PFSK-1 (cell line): ENCODE measurements at regions not wholly inside any gene's neighbourhood (a gene's known extent, or its start where the extent isn't known, plus 50 kb on each side); places are given as distances from the start of the nearest gene placed in this dataset.

Experiments used
- FOXP2 ChIP-seq: optimal IDR thresholded peaks from 2 replicates; pipeline ENCODE3; 2011; ENCODE audit warnings: borderline replicate concordance, control low read depth, inconsistent platforms; ENCODE audit not compliant: insufficient read depth; ENCODE audit errors: extremely low read length, extremely low read depth
- POLR2AphosphoS5 ChIP-seq: IDR thresholded peaks from 2 replicates; pipeline ENCODE4 v1.6.1; 2012; ENCODE audit warnings: low read depth, mild to moderate bottlenecking, control low read depth, low read length, moderate library complexity
- SIN3A ChIP-seq: IDR thresholded peaks from 2 replicates; pipeline ENCODE4 v1.6.1; 2012; ENCODE audit warnings: mild to moderate bottlenecking, low read length, moderate library complexity, borderline replicate concordance; ENCODE audit not compliant: insufficient read depth
- TAF1 ChIP-seq: IDR thresholded peaks from 2 replicates; pipeline ENCODE4 v1.6.1; 2012; ENCODE audit warnings: low read length, control low read depth, borderline replicate concordance; ENCODE audit not compliant: insufficient read depth
- TF ChIP-seq, protein P1 (sequence below), 2 experiments: IDR thresholded peaks; 2 replicates each; pipeline versions ENCODE4 v1.6.1 to v1.8.0; 2011 to 2012; ENCODE audit warnings: low read depth in 2 of 2, low read length in 2 of 2, control low read depth in 1 of 2, inconsistent platforms in 1 of 2, mild to moderate bottlenecking in 1 of 2, moderate library complexity in 1 of 2; ENCODE audit not compliant: insufficient read depth in 1 of 2

DNA sequence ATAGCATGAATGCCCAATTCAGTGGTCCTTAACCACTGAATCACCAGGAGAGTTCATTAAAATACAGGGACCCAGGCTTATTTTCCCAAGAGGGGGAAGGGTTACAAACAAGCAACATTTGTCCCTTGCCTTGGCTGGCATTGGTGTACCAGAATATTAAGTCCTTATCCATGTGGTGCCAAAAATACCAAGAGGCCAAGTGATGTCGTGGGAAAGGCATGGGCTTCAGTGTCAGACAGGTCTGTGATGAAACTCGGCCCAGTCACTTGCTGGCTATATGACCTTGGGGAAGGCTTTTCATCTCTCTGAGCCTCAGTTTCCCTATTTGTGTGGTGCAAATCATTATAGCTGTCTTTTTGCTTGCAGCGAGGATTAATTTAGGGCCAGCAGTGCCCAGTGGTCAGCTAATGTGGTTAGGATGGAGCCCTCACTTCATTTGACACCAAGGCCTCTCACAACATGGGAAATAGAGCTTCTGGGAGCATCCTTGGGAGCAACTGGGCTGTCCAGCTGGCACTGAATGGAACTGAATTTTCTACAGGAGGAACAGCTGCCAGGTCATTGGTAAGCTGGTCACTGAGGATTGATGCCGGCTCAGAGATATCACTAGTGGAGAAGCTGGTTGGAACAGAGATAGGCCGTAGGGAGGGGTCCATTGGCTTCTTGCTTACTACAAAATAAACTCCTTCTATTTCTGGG is 77.2 kb upstream of the PPP2R5A start:
- no peak for TF ChIP-seq TAF1
- TF ChIP-seq, protein P1, sequence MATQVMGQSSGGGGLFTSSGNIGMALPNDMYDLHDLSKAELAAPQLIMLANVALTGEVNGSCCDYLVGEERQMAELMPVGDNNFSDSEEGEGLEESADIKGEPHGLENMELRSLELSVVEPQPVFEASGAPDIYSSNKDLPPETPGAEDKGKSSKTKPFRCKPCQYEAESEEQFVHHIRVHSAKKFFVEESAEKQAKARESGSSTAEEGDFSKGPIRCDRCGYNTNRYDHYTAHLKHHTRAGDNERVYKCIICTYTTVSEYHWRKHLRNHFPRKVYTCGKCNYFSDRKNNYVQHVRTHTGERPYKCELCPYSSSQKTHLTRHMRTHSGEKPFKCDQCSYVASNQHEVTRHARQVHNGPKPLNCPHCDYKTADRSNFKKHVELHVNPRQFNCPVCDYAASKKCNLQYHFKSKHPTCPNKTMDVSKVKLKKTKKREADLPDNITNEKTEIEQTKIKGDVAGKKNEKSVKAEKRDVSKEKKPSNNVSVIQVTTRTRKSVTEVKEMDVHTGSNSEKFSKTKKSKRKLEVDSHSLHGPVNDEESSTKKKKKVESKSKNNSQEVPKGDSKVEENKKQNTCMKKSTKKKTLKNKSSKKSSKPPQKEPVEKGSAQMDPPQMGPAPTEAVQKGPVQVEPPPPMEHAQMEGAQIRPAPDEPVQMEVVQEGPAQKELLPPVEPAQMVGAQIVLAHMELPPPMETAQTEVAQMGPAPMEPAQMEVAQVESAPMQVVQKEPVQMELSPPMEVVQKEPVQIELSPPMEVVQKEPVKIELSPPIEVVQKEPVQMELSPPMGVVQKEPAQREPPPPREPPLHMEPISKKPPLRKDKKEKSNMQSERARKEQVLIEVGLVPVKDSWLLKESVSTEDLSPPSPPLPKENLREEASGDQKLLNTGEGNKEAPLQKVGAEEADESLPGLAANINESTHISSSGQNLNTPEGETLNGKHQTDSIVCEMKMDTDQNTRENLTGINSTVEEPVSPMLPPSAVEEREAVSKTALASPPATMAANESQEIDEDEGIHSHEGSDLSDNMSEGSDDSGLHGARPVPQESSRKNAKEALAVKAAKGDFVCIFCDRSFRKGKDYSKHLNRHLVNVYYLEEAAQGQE (IDR thresholded peaks at IDR 0.05; ENCODE audit: insufficient read depth in 1 of 2, low read depth in 2 of 2, low read length in 2 of 2): no peak
- no peak for TF ChIP-seq POLR2AphosphoS5
- TF ChIP-seq SIN3A: no peak
- TF ChIP-seq FOXP2: no peak

DNA sequence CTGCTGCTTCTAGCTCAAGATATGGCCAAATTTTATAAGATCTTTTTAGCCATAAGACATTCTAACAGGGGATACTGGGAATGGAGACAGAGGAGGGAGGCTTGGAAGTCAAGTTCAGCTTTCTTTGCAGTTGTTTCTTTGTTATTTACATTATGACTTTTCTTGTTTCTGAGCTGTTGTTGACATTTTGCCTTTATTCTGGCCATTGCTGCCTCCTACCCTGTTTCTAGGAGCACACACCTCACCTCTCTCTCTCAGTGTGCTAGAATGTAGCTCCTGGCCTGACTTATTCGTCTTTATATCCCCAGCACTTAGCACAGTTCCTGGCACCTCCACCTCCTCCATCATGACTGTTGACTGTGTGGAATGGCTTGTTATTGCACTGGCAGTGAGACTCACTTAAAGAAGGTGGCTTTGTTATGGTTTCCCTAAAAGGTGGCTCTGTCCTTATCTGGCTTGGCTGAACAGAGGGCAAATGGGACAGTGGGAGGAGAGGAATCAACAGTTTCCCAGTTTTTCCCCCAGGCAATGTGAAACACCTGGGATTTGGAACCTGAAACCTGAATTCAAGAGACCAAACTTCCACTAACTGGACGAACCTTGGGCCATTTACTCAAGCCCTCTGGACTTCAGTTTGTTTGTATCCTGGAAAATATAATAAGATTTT is 76.1 kb upstream of the PPP2R5A start:
- no peak for TF ChIP-seq TAF1
- TF ChIP-seq FOXP2: no peak
- no peak for TF ChIP-seq SIN3A
- TF ChIP-seq, protein P1 (IDR thresholded peaks at IDR 0.05; ENCODE audit: insufficient read depth in 1 of 2, low read depth in 2 of 2, low read length in 2 of 2): no peak
- TF ChIP-seq POLR2AphosphoS5: no peak

DNA sequence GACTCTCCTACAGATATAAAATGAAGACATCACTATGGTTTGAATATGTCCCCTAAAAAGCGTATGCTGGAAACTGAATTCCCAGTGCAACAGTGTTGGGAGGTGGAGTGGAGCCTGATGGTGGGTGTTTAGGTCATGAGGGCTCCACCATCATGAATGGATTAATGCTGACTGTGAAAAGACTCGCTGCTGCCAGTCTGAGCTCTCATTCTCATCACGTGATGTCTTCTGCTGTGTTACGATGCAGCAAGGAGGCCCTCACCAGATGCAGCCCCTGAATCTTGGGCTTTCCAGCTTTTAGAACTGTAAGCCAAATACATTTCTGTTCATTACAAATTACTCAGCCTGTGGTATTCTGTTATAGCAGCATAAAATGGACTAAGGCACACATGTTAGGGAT is 73.8 kb upstream of the PPP2R5A start:
- TF ChIP-seq SIN3A: no peak
- TF ChIP-seq, protein P1 (IDR thresholded peaks at IDR 0.05; ENCODE audit: insufficient read depth in 1 of 2, low read depth in 2 of 2, low read length in 2 of 2): no peak
- no peak for TF ChIP-seq POLR2AphosphoS5
- TF ChIP-seq TAF1: no peak
- no peak for TF ChIP-seq FOXP2

DNA sequence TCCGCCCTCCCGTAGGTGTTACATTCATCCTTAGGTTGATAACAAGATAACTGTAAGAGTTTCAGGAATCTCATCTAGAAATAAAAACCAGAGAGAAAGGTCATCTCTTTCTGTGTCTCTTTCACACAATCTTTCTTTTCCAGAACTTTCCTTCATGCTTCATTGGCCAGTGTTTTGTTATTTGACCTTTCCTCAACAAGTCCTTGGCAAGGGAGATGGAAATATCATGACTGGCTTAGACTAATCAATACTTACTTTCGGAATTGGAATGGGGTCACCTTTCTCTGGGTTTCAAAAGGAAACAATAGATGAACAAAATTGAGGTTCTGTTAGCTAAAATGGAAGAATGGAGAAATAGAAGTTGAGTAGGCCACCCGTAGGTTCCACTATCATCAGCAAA is 72.9 kb upstream of the PPP2R5A start:
- TF ChIP-seq POLR2AphosphoS5 (no peak), TAF1 (no peak)

DNA sequence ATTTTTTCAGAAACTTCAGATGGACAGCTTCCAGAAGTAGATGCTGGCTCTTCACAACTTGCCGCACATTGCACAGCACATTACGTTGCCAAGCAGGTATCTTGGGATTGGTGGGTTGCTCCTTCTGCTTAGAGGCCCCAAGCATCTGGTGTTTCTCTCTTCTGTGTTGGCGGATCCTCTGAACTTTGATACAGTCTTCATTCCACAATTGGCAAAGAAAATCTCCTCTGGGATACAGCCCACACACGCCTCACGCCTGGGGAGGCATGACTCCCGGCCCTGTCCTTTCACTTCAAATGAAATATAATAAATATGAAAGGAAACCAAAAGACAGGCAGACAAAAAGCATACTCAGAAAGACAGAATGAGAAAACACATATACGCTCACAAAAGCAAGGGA is 72.3 kb upstream of the PPP2R5A start:
- no peak for TF ChIP-seq FOXP2
- no peak for TF ChIP-seq SIN3A
- TF ChIP-seq, protein P1 (IDR thresholded peaks at IDR 0.05; ENCODE audit: insufficient read depth in 1 of 2, low read depth in 2 of 2, low read length in 2 of 2): no peak
